ENCODE measurements at regions not wholly inside any gene's neighbourhood (a gene's known extent, or its start where the extent isn't known, plus 50 kb on each side); places are given as distances from the start of the nearest gene placed in this dataset.
"Not testable (repeated sequence)": the region's sequence is repeated elsewhere in the genome, so short reads cannot be mapped to it uniquely, and the experiment has no call there.

DNA sequence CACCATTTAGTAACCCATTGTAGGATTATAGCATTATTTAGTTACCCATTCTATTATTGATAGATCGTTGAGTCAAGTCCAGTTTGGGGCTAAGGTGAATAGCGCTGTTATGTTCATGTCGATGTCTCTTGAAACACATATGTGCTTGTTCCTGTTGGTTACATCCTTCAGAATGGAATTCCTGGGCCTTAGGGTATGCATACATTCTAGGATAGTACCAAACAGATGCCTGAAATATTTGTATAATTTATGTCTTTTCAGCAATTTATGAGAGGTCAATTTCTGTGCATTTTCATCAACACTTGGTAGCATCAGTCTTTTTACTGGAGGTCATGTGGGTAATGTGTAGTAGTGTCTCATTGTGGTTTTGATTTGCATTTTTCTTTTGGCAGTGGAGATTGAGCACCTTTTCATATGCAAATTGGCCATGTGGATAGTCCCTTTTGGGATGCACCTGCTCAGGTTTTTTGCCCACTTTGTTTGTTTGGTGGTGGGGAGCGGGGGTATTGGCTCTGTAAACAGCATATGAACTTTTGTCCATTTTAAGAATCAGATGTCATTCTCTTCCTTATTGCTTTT lies 104.2 kb downstream of the CDRT15L2 start:
- TF ChIP-seq CTCF (IDR thresholded peaks at IDR 0.05) = not testable (repeated sequence)
- TF ChIP-seq, protein P1, sequence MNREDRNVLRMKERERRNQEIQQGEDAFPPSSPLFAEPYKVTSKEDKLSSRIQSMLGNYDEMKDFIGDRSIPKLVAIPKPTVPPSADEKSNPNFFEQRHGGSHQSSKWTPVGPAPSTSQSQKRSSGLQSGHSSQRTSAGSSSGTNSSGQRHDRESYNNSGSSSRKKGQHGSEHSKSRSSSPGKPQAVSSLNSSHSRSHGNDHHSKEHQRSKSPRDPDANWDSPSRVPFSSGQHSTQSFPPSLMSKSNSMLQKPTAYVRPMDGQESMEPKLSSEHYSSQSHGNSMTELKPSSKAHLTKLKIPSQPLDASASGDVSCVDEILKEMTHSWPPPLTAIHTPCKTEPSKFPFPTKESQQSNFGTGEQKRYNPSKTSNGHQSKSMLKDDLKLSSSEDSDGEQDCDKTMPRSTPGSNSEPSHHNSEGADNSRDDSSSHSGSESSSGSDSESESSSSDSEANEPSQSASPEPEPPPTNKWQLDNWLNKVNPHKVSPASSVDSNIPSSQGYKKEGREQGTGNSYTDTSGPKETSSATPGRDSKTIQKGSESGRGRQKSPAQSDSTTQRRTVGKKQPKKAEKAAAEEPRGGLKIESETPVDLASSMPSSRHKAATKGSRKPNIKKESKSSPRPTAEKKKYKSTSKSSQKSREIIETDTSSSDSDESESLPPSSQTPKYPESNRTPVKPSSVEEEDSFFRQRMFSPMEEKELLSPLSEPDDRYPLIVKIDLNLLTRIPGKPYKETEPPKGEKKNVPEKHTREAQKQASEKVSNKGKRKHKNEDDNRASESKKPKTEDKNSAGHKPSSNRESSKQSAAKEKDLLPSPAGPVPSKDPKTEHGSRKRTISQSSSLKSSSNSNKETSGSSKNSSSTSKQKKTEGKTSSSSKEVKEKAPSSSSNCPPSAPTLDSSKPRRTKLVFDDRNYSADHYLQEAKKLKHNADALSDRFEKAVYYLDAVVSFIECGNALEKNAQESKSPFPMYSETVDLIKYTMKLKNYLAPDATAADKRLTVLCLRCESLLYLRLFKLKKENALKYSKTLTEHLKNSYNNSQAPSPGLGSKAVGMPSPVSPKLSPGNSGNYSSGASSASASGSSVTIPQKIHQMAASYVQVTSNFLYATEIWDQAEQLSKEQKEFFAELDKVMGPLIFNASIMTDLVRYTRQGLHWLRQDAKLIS (CRISPR knock-in tag; IDR thresholded peaks at IDR 0.05; ENCODE audit: borderline replicate concordance) = not testable (repeated sequence)
